ENCODE measurements at regions not wholly inside any gene's neighbourhood (a gene's known extent, or its start where the extent isn't known, plus 50 kb on each side); places are given as distances from the start of the nearest gene placed in this dataset.

GRCh38 chr16:87549627-87550494 lies 52.4 kb upstream of the JPH3 start:
- TF ChIP-seq PATZ1 (CRISPR knock-in tag; IDR thresholded peaks at IDR 0.05; ENCODE audit: borderline replicate concordance) (no peak), ISL1 (CRISPR knock-in tag; IDR thresholded peaks at IDR 0.05) (no peak), ZNF565 (CRISPR knock-in tag; conservative IDR thresholded peaks at IDR 0.05; ENCODE audit: low read depth) (no peak), CSDC2 (CRISPR knock-in tag; IDR thresholded peaks at IDR 0.05) (no peak), ZFP3 (CRISPR knock-in tag; IDR thresholded peaks at IDR 0.05) (no peak), RARB (CRISPR knock-in tag; IDR thresholded peaks at IDR 0.05) (no peak)
